Thyroid gland (tissue), 4 donors: ENCODE measurements at regions not wholly inside any gene's neighbourhood (a gene's known extent, or its start where the extent isn't known, plus 50 kb on each side); places are given as distances from the start of the nearest gene placed in this dataset.

Experiments
- POLR2A ChIP-seq, 2 donors: fragments of 450-650 bp; IDR thresholded peaks; one replicate each; pipeline ENCODE4 v1.6.1; 2017; ENCODE audit warnings: antibody characterized with exemption in 2 of 2, mild to moderate bottlenecking in 2 of 2, moderate library complexity in 1 of 2
- TF ChIP-seq, protein P1 (sequence below), 6 experiments: fragments of 200-600 bp in 3 of 6; fragments of 450-650 bp in 3 of 6; sonication (generic) in 3 of 6; IDR thresholded peaks; one replicate each; pipeline ENCODE4 v1.5.1; 2016 to 2019; ENCODE audit warnings: antibody characterized with exemption in 6 of 6, mild to moderate bottlenecking in 2 of 6, inconsistent platforms in 1 of 6, moderate library complexity in 1 of 6

DNA sequence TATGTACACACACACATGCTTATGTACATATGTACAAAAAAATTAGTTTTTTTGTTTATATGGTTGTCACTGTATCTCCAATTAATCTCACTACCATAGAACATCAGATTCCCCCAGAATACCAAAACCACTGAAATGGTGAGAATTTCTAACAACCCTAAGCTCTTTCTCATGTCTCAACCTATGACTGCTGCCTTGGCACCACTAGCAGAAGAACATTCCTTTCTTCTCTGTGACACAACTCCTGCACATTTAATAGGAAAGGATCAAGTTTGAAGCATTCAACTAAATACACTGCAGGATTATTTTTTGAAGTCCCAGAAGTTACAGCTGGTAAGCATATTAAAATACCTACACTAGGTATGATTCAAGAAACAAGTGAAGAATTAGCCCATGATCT, 109.6 kb downstream of the FAM174B start:
- TF ChIP-seq, protein P1, sequence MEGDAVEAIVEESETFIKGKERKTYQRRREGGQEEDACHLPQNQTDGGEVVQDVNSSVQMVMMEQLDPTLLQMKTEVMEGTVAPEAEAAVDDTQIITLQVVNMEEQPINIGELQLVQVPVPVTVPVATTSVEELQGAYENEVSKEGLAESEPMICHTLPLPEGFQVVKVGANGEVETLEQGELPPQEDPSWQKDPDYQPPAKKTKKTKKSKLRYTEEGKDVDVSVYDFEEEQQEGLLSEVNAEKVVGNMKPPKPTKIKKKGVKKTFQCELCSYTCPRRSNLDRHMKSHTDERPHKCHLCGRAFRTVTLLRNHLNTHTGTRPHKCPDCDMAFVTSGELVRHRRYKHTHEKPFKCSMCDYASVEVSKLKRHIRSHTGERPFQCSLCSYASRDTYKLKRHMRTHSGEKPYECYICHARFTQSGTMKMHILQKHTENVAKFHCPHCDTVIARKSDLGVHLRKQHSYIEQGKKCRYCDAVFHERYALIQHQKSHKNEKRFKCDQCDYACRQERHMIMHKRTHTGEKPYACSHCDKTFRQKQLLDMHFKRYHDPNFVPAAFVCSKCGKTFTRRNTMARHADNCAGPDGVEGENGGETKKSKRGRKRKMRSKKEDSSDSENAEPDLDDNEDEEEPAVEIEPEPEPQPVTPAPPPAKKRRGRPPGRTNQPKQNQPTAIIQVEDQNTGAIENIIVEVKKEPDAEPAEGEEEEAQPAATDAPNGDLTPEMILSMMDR (IDR thresholded peaks at IDR 0.05) = no peak
- TF ChIP-seq POLR2A (IDR thresholded peaks at IDR 0.05) = no peak
